ENCODE measurements at regions not wholly inside any gene's neighbourhood (a gene's known extent, or its start where the extent isn't known, plus 50 kb on each side); places are given as distances from the start of the nearest gene placed in this dataset.

DNA sequence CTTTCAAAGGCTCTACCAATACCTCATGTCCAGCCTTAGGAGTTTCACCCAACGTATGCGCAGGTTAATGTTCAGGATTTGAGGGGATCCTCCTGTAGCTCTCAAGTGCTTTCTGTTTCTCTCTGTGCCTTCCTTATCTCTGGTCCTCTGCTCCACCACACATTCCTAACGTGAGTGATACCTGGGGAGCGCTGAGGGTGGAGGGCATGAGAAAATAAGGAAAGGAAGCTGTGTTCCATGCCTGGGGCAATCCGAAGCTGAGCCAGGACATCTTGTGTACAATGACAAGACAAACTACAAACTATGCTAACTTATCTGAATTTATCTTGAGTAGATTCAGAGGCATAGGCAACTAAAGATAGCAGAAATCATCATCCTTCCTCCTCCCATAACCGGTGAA, 136.4 kb downstream of the SST start (continued):
- TF ChIP-seq JUNB (IDR thresholded peaks at IDR 0.05; ENCODE audit: unreplicated experiment) (no peak), ZNF331 (CRISPR knock-in tag; IDR thresholded peaks at IDR 0.05; ENCODE audit: low read depth) (no peak), STAT1 (IDR thresholded peaks at IDR 0.05; ENCODE audit: unreplicated experiment) (no peak)

DNA sequence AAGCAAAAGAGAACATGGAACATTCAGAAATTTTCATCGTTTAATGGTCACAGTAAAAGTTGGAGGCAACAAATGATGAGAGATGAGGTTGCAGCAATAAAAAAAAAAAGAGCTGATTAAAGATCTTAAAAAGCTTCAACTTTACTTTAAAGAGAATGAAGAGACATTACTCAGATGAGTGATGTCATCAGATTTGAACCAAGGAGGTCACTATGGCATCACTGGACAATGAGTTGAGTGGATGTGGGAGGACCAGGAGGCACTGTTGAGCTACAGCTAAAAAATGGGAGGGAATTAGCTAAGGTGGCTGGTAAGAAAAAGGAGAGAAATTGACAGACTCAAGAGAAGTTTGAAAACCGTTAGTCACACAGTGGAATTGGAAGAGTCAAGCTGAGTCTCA, 138.4 kb downstream of the SST start:
- no peak overlapping the region for H2AFZ ChIP-seq
- no peak overlapping the region for H3K4me3 ChIP-seq
- H3K27me3 Mint-ChIP-seq (ENCODE audit: insufficient read depth, low read depth, poor library complexity) = no peaks in the 10 kb centered on the region
- H3K4me2 ChIP-seq = no peak overlapping the region
- peaks cover 10% of the 10 kb centered on the region for H3K4me1 ChIP-seq (ENCODE audit: insufficient read depth)
- no peak overlapping the region for H3K27ac Mint-ChIP-seq
- TF ChIP-seq STAT1 (IDR thresholded peaks at IDR 0.05; ENCODE audit: unreplicated experiment) = no peak
- no peak for TF ChIP-seq CTCF (conservative IDR thresholded peaks at IDR 0.05; ENCODE audit: low read depth in 2 of 2)
- TF ChIP-seq JUNB (IDR thresholded peaks at IDR 0.05; ENCODE audit: unreplicated experiment) = no peak
- TF ChIP-seq REST (IDR thresholded peaks at IDR 0.05; ENCODE audit: unreplicated experiment) = no peak
- TF ChIP-seq, protein P1, sequence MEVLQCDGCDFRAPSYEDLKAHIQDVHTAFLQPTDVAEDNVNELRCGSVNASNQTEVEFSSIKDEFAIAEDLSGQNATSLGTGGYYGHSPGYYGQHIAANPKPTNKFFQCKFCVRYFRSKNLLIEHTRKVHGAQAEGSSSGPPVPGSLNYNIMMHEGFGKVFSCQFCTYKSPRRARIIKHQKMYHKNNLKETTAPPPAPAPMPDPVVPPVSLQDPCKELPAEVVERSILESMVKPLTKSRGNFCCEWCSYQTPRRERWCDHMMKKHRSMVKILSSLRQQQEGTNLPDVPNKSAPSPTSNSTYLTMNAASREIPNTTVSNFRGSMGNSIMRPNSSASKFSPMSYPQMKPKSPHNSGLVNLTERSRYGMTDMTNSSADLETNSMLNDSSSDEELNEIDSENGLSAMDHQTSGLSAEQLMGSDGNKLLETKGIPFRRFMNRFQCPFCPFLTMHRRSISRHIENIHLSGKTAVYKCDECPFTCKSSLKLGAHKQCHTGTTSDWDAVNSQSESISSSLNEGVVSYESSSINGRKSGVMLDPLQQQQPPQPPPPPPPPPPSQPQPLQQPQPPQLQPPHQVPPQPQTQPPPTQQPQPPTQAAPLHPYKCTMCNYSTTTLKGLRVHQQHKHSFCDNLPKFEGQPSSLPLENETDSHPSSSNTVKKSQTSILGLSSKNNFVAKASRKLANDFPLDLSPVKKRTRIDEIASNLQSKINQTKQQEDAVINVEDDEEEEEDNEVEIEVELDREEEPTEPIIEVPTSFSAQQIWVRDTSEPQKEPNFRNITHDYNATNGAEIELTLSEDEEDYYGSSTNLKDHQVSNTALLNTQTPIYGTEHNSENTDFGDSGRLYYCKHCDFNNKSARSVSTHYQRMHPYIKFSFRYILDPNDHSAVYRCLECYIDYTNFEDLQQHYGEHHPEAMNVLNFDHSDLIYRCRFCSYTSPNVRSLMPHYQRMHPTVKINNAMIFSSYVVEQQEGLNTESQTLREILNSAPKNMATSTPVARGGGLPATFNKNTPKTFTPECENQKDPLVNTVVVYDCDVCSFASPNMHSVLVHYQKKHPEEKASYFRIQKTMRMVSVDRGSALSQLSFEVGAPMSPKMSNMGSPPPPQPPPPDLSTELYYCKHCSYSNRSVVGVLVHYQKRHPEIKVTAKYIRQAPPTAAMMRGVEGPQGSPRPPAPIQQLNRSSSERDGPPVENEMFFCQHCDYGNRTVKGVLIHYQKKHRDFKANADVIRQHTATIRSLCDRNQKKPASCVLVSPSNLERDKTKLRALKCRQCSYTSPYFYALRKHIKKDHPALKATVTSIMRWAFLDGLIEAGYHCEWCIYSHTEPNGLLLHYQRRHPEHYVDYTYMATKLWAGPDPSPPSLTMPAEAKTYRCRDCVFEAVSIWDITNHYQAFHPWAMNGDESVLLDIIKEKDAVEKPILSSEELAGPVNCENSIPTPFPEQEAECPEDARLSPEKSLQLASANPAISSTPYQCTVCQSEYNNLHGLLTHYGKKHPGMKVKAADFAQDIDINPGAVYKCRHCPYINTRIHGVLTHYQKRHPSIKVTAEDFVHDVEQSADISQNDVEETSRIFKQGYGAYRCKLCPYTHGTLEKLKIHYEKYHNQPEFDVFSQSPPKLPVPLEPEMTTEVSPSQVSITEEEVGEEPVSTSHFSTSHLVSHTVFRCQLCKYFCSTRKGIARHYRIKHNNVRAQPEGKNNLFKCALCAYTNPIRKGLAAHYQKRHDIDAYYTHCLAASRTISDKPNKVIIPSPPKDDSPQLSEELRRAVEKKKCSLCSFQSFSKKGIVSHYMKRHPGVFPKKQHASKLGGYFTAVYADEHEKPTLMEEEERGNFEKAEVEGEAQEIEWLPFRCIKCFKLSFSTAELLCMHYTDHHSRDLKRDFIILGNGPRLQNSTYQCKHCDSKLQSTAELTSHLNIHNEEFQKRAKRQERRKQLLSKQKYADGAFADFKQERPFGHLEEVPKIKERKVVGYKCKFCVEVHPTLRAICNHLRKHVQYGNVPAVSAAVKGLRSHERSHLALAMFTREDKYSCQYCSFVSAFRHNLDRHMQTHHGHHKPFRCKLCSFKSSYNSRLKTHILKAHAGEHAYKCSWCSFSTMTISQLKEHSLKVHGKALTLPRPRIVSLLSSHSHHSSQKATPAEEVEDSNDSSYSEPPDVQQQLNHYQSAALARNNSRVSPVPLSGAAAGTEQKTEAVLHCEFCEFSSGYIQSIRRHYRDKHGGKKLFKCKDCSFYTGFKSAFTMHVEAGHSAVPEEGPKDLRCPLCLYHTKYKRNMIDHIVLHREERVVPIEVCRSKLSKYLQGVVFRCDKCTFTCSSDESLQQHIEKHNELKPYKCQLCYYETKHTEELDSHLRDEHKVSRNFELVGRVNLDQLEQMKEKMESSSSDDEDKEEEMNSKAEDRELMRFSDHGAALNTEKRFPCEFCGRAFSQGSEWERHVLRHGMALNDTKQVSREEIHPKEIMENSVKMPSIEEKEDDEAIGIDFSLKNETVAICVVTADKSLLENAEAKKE (CRISPR knock-in tag; IDR thresholded peaks at IDR 0.05) = no peak
- no peak for TF ChIP-seq EZH2 (IDR thresholded peaks at IDR 0.05; ENCODE audit: low read depth, unreplicated experiment)
- no peak for TF ChIP-seq NANOG (IDR thresholded peaks at IDR 0.05; ENCODE audit: borderline replicate concordance)
- no peak overlapping the region for H3K27ac ChIP-seq (ENCODE audit: low read depth)
- H3K79me2 ChIP-seq (replicated peaks; ENCODE audit: insufficient read depth) = no peaks in the 10 kb centered on the region
- peaks cover 10% of the 10 kb centered on the region for H3K4me1 Mint-ChIP-seq
- H4K20me1 ChIP-seq (replicated peaks; ENCODE audit: insufficient read depth) = no peaks in the 10 kb centered on the region
- H3K9me3 Mint-ChIP-seq = no peaks in the 10 kb centered on the region
- no peaks in the 10 kb centered on the region for H3K36me3 ChIP-seq (ENCODE audit: insufficient read depth)
- H3F3A ChIP-seq (replicated peaks; ENCODE audit: low read depth) = no peaks in the 10 kb centered on the region
- no peaks in the 10 kb centered on the region for H3K27me3 ChIP-seq (ENCODE audit: insufficient read depth)
- DNase-seq (ENCODE audit: low spot score) = no peak
- H3K36me3 Mint-ChIP-seq (ENCODE audit: low read depth) = no peaks in the 10 kb centered on the region
- peaks cover 4% of the 10 kb centered on the region; the same call in 1 of the 2 replicates for H3K9me2 ChIP-seq (ENCODE audit: insufficient read depth)
- no peak for ATAC-seq
- no peak overlapping the region for H3K4me3 Mint-ChIP-seq

All from GM23338 (cell line).